GM12801 (cell line): ENCODE measurements at regions not wholly inside any gene's neighbourhood (a gene's known extent, or its start where the extent isn't known, plus 50 kb on each side); places are given as distances from the start of the nearest gene placed in this dataset.

Experiments
- CTCF ChIP-seq: IDR thresholded peaks from one replicate; pipeline ENCODE4 v1.5.1; 2011; ENCODE audit warnings: control low read depth; ENCODE audit not compliant: insufficient read length; ENCODE audit errors: extremely low read depth

GRCh38 chr3:102346897-102347296, 87.9 kb upstream of the ZPLD1 start:
- TF ChIP-seq CTCF, result no peak

GRCh38 chr3:102348904-102349303, 85.9 kb upstream of the ZPLD1 start:
- no peak for TF ChIP-seq CTCF

- TF ChIP-seq CTCF, result no peak
Measured at GRCh38 chr3:102353148-102353547, 81.7 kb upstream of the ZPLD1 start.

GRCh38 chr3:102353805-102354204, 81.0 kb upstream of the ZPLD1 start:
- TF ChIP-seq CTCF, result no peak

GRCh38 chr3:102354818-102355515, 79.8 kb upstream of the ZPLD1 start:
- TF ChIP-seq CTCF, result no peak

- no peak for TF ChIP-seq CTCF
Measured at GRCh38 chr3:102356506-102356905, 78.3 kb upstream of the ZPLD1 start.

- TF ChIP-seq CTCF, result no peak
Measured at GRCh38 chr3:102360183-102360860, 74.5 kb upstream of the ZPLD1 start.
